NB4 (cell line): ENCODE measurements at regions not wholly inside any gene's neighbourhood (a gene's known extent, or its start where the extent isn't known, plus 50 kb on each side); places are given as distances from the start of the nearest gene placed in this dataset.
A peak's percentile ranks its signal among the peaks of the same experiment; 100 is the strongest.

Source experiments
- DNase-seq: peaks from one replicate; pipeline ENCODE4 v3.0.0; 2010; ENCODE audit warnings: low read depth
- H3K4me3 ChIP-seq: one replicate; pipeline ENCODE4 v1.5.1; 2011; ENCODE audit warnings: mild to moderate bottlenecking, low read depth, low read length, moderate library complexity
- CTCF ChIP-seq: IDR thresholded peaks from one replicate; pipeline ENCODE4 v1.5.1; 2012; ENCODE audit warnings: low read depth, low read length
- MAX ChIP-seq: IDR thresholded peaks from 2 replicates; pipeline ENCODE4 v1.6.1; 2011; ENCODE audit warnings: low read depth, low read length
- MYC ChIP-seq: IDR thresholded peaks from 2 replicates; pipeline ENCODE4 v1.6.1; 2011; ENCODE audit warnings: low read depth, low read length
- POLR2A ChIP-seq: IDR thresholded peaks from 2 replicates; pipeline ENCODE4 v1.6.1; 2011; ENCODE audit warnings: mild to moderate bottlenecking; ENCODE audit not compliant: insufficient read length; ENCODE audit errors: extremely low read depth

GRCh38 chr20:23138226-23138625, 52.1 kb upstream of the CD93 start:
- no peak overlapping the region for H3K4me3 ChIP-seq
- no peak for TF ChIP-seq MYC
- TF ChIP-seq MAX: no peak
- no peak for TF ChIP-seq CTCF
- no peak for TF ChIP-seq POLR2A
- DNase-seq: no peak

GRCh38 chr20:23136893-23137745, 51.0 kb upstream of the CD93 start:
- no peak overlapping the region for H3K4me3 ChIP-seq
- no peak for DNase-seq
- no peak for TF ChIP-seq POLR2A
- TF ChIP-seq MYC: no peak
- no peak for TF ChIP-seq CTCF
- TF ChIP-seq MAX: no peak

- no peak for TF ChIP-seq POLR2A
- no peak for TF ChIP-seq CTCF
- TF ChIP-seq MAX: no peak
- TF ChIP-seq MYC: no peak
- DNase-seq: peak; percentile 53
- no peak overlapping the region for H3K4me3 ChIP-seq
These were observed 49.6 kb upstream of the CD93 start for GRCh38 chr20:23135449-23136420.
